Activated CD4-positive, CD25-positive, alpha-beta regulatory T cell treated with anti-CD3 and anti-CD28 coated beads, Interleukin-2, amount 50 U/mL, for 24 hours (primary cell): ENCODE measurements at regions not wholly inside any gene's neighbourhood (a gene's known extent, or its start where the extent isn't known, plus 50 kb on each side); places are given as distances from the start of the nearest gene placed in this dataset.
"Not testable (repeated sequence)": the region's sequence is repeated elsewhere in the genome, so short reads cannot be mapped to it uniquely, and the experiment has no call there.

Experiments
- ATAC-seq, 2 donors: fragments of 150-1000 bp; cut with Tn5 transposase; one replicate each; pipeline ENCODE4 v1.10.0; 2021; ENCODE audit warnings: mild to moderate bottlenecking in 1 of 2, moderate library complexity in 1 of 2

DNA sequence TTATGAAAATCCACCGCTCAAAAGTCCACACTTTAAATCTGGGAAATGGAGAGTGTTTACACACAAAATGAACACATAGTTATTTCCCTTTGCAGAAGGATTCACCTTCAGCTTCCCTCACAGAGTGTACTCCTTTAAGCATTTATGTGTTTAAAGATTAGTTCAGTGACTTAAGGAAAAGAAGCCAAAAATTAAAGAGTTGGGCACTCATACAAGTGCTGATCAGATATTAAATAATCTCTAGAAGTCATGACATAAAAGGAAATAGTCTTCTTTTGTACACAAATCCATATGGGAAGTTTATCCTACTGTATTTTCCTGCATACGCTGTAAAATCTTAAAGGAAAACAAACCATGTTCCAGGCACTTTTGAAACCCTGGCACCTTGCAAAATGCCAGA lies 174.2 kb downstream of the LNPK start:
- no peak for ATAC-seq

DNA sequence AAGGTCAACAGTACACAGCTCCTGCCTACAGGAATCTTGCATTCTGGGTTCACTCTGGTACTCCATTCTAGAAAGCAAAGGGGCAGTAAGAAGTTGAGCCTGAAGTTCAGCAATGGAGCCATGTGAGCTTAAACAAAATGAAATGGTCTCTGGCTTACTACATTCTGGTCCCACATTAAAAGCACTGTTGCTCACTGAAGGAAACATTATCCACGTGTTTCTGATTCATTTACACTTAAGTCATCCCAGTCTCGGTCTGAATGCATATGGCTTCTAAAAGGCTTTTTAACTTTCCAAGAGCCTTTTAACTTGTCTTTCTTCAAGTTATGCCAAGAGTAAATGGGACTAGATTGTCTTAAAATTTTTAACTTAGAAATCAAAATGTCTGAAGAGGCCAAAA lies 177.8 kb downstream of the LNPK start:
- ATAC-seq: no peak

GRCh38 chr2:175823707-175824073 lies 178.4 kb downstream of the LNPK start:
- ATAC-seq: no peak

DNA sequence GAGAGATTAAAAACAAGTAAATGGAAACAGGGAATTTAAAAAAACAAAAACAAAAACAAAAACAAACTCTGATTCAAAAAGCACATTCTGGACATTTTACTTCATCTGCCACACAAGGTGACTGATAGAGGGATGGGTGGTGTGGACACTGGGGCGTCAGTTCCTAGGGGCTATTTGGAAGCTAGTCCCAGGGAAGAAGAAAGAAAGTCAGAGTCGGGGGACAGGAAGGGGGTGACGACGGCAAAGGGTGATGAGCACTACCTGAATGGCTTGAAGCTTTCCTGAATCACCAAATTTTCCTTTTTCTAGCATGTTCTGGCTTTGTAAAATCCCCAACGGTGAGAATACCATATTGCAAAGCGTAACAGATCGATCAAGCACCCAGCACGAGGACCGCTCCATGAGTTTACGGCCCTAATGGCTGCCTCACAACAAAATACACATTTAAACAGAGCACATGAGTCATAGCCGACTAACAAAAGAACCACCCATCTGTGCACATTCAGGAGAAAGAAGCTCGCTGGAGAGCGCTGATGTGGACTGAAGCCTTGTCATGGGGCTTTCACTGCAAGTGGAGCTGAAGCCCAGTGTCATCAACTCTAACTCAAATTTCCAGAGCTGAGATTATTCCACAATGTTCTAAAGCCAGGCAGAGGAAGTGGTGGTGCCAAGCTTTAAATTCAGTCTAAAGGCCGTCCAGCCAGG lies 178.9 kb downstream of the LNPK start:
- no peak for ATAC-seq

GRCh38 chr2:175817221-175817620 lies 184.8 kb downstream of the LNPK start:
- no peak for ATAC-seq

DNA sequence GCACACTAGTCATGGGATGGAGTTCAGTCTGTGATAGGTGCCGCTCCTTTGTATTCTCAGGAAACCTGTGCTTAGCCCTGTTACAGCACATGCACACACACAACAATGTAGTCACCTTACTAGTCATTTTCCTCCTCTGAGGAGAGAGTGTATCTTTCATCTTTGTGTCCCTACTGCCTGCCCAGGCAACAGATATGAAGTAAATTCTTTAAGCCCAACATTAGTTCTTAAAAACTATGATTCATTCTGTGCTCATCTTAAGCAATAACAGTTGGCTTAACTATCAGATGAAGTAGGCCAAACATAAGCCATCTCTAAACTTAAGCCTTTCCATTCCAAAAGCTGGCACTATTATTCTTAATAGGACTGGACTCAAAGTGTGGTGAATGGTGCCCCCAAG lies 186.5 kb downstream of the LNPK start:
- ATAC-seq: no peak

DNA sequence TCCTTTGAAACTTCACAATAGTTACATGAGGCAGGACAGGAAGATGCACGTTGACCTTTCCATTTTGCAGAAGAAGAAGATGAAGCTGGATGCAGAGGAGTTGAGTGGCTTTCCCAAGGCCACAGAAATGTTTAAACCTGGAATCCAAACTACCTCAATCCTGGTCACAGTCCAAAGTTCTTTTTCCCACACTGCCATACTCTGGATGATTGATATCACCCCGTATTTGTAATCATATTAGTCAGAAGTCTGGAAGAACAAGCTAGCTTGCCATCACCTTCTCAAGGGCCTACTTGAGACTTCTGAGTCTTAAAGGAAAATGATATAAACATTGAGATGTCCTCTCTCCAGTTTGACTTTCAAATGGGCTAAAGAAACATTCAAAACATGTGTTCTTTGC lies 190.1 kb downstream of the LNPK start:
- ATAC-seq: no peak

DNA sequence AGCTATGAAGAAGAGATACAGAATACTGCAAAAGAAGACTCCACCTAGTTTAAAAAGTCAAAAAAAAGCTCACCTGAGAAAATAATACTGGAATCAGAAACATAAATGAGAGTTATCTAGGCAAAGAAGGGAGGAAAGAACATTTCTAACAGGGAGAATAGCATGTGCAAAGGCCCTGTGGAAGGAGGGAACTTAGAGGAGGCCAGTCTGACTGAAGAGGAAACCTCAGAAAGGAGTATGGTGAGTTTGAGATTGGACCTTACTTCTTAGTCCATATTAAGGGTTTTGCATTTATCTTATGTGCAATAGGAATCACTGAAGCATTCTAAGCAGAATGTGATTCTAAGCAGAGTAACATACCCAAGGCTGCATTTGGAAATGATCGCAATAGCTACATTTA lies 193.2 kb downstream of the LNPK start:
- ATAC-seq: no peak

DNA sequence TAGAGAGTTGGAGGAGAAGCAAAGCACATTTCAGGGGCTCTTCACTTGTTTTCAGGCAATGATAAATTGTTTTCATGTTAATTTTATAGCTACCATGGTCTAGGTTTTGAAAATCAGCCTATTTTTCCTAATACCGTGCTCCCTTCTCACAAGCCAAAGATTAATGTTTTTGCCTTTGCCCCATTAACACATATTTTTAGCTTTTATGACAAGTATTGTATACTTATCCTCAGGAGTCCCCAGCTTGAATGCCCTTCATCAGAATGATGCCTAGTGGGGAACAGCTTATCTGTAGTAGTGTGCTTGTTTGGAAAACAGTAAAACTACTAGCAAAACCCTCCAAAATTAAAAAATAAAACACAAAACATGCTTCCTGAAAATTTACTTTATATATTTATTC lies 194.0 kb downstream of the LNPK start:
- no peak for ATAC-seq

DNA sequence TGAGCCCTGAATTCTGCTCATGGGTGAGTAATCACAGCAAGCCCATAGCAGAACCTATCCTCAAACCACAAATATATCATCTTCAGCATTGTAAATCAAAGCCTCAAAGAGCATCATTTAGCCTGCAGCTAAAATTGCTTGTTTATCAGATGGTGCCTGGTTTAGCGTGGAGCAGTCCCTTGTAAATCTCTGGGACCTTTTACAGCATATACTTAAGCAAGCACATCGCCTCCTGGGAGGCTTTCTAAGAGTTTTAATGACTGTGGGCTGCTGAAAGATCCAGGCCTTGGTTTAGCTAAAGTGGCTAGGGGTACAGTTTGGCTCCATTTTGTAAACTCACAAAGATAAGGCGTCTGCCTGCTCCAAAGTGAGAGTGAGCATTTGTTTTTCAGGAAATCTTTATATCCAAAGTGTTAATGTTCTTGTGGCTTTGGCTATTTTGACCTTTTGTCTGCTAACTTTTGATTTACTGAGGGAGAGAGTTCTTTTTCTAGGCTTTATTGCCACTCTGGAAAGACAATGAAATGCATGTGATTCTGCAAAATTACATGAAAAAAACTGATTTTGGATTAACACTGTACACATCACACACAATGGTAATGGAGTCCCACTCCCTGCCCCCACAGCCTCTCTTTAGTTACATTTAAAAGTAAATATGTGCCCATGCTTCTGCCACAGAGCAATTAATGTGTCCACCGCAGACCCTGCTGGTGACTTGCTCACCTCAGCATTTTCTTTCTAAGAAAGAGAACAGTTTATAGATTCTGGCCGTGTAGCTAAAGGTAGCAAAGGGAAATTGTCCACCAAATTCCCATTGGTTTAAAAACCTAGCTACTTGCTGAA lies 194.8 kb downstream of the LNPK start:
- ATAC-seq: no peak

GRCh38 chr2:175806570-175806969 lies 195.5 kb downstream of the LNPK start:
- ATAC-seq: no peak

DNA sequence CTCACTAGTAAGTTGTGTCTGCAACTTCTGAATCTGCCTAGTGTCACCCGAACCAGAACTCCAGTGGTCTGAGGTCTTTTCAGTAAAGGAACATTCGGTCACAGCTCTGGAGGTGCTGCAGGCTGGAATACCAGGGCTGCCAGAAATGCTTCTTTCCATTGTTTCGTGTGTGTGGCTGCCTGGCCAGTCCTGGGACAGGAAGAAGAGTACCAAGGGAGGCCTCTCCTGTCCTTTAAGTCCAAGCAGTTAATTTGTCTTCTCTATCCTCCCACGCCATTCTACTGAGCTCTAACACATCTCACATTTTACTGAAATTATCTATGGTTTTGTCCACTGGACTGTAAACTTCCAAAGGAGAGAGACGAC lies 196.0 kb downstream of the LNPK start:
- ATAC-seq: no peak

DNA sequence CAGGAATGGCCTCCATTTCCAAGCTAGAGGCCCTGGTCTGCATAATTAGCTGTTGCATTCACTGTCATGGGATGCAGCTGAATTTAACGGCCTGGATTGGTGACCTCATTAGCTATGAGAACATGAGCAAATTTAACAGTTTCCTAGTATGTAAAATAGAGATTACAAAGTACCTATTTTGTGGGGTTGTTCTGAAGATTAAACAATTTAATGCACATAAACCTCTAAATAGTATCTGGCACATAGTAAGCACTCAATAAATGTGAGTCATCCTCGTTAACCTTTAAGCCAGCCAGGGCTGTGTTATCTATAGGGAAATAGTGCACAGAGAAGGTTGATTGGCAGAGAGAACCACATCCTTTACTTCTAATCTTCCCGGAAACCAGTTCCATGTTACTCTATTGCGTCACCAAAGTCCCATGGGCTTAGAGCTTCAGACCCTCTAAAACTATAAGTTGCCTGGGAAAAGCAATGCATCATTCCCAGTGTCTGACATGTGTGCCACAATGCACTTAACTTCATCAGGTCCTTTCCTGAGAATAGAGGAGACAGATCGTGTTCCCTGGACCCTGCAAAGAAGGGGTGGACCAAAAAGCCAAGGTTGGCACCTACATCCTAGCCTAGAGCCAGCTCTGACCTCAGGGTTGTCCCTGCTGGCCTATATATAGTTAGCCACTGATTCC lies 196.5 kb downstream of the LNPK start:
- no peak for ATAC-seq

- ATAC-seq: no peak
These were observed 197.9 kb downstream of the LNPK start for GRCh38 chr2:175804122-175804521.

DNA sequence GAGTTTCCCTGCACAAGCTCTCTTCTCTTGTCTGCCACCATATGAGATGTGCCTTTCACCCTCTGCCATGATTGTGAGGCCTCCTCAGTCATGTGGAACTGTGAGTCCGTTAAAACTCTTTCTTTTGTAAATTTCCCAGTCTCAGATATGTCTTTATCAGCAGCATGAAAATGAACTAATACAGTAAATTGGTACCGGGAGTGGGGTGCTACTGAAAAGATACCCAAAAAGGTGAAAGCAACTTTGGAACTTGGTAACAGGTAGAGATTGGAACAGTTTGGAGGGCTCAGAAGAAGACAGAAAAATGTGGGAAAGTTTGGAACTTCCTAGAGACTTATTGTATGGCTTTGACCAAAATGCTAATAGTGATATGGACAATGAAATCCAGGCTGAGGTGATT lies 205.6 kb downstream of the LNPK start:
- ATAC-seq: not testable (repeated sequence)

GRCh38 chr2:175793648-175794047 lies 208.4 kb downstream of the LNPK start:
- no peak for ATAC-seq

- no peak for ATAC-seq
These were observed 209.2 kb downstream of the LNPK start for GRCh38 chr2:175792881-175793280.

DNA sequence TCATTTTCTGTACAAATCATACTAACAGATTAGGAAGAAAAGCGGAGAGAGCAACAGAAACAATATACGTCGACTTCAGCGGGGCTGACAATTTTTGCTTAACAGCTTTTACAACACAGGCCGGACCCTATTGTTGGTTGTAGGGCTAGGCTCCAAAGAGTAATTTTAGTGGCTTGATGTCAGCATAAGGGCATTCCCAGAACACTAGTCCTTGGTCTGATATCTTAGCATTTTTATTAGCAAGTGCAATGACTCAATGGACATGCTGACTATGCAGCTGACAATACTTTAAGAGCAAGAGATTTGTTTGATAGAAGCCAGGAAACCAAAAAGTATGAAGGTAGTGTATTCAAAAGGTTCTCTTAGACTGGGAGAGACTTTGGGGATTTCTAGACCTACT lies 209.9 kb downstream of the LNPK start:
- no peak for ATAC-seq

- no peak for ATAC-seq
These were observed 215.5 kb downstream of the LNPK start for GRCh38 chr2:175786471-175787124.

DNA sequence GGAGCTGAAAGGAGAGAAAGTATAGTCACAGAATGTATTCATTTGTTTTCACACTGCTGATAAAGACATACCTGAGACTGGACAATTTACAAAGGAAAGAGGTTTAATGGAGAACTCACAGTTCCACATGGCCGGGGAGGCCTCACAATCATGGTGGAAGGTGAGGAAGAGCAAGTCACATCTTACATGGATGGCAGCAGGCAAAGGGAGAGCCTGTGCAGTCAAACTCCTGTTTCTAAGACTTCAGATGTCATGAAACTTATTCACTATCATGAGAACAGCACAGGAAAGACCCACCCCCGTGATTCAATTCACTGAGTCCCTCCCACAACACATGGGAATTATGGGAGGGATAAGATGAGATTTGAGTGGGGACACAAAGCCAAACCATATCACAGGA lies 224.7 kb downstream of the LNPK start:
- not testable (repeated sequence) for ATAC-seq

DNA sequence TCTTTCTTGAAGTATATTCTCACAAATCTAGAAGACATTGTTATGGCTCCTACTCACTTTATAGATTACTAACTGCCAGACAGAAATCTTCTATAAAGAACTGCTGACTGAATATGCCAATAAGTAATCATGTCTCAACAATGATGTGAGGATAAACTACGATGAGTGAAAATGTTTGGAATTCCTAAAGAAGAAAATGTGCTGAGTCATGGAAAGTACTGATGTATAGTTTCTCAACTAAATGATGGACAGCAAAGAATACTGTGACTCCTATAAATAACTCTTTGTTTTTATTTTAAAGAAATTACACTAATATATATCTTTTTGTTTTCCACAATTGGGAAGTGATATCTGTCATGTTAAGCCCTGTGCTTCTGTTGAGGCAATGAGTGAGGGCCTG lies 232.9 kb downstream of the LNPK start:
- no peak for ATAC-seq

DNA sequence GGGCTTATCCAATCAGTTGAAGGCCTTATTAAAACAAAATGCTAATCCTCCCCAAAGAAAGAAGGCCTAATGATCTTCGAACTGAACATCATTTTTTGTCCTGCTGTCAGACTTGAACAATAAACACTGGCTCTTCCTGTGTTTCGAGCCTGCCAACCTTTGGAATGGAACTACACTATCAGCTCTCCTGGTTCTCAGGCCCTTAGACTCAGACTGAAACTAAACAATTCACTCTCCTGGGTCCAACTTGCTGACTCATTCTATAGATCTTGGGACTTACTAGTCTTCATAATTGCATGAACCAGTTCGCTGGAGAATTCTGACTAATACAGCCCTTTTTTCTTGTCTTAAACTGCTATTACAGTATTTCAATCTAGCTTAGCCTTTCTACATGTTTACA lies 235.2 kb downstream of the LNPK start:
- no peak for ATAC-seq

DNA sequence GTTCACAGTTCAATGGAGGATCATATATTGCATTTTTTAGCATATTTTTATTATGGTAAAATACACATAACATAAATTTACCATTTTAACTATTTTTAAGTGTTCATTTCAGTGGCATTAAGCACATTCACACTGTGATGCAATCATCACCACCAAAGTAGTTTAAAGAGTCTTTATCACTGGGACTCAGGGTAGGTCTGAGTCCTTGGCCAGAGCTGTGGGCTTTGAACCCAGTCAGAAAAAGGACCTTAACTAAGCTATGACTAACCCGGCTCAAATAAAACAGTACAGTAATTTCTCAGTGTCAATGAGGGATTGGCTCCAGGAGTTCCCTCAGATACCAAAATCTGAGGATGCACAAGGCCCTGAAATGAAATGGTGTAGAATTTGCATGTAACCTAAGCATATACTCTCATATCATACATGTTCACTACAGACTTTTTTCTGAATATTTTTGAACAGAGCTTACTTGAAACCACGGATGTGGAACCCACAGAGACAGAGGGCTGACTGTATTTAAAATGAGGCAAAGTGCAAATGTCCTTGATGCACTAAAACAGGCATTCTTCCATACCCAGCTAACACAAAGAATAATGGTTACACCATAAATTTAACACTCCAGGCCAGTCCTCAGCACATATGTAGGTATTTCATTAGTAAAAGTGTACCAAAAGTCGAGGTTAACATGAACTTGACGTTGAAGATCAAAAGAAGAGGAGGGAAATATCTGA lies 246.2 kb downstream of the LNPK start:
- no peak for ATAC-seq
